Prostate gland (tissue), 2 donors: ENCODE measurements at regions not wholly inside any gene's neighbourhood (a gene's known extent, or its start where the extent isn't known, plus 50 kb on each side); places are given as distances from the start of the nearest gene placed in this dataset.
A peak's percentile ranks its signal among the peaks of the same experiment; 100 is the strongest.

ENCODE experiments used
- DNase-seq: peaks from one replicate; pipeline ENCODE4 v3.0.0-alpha.2; 2019; ENCODE audit warnings: low spot score
- H3K27ac ChIP-seq, 2 donors: fragments of 200-600 bp; sonication (generic); 2 replicates each; pipeline ENCODE4 v1.5.1; 2017 to 2019
- H3K27me3 ChIP-seq: fragments of 200-600 bp; sonication (generic); replicated peaks from 2 replicates; pipeline ENCODE4 v1.5.1; 2019; ENCODE audit not compliant: insufficient read depth
- H3K36me3 ChIP-seq, 2 donors: fragments of 200-600 bp; sonication (generic); 1 replicate in 1 of 2; 2 replicates in 1 of 2; pipeline versions ENCODE4 v1.5.1 to v1.8.1; 2017 to 2019
- H3K4me1 ChIP-seq: fragments of 200-600 bp; sonication (generic); replicated peaks from 2 replicates; pipeline ENCODE4 v1.5.1; 2019
- H3K4me3 ChIP-seq, 2 donors: fragments of 200-600 bp; sonication (generic); 2 replicates each; pipeline ENCODE4 v1.5.1; 2017 to 2019
- H3K9me3 ChIP-seq: fragments of 200-600 bp; sonication (generic); 2 replicates; pipeline ENCODE4 v1.5.1; 2017
- POLR2A ChIP-seq: fragments of 450-650 bp; IDR thresholded peaks from one replicate; pipeline ENCODE4 v1.6.1; 2016; ENCODE audit warnings: antibody characterized with exemption, mild to moderate bottlenecking
- POLR2AphosphoS5 ChIP-seq: sonication (generic); formaldehyde crosslinking; IDR thresholded peaks from one replicate; pipeline ENCODE4 v1.6.1; 2017; ENCODE audit warnings: antibody characterized with exemption
- WGBS: methylation state at CpG from one replicate; pipeline ENCODE4 v1.1.5; 2018; 5-methylcytosine and 5-hydroxymethylcytosine counted together
- intact Hi-C: fragments of 100-400 bp; cut with DNase I; formaldehyde crosslinking; loops from one replicate; pipeline ENCODE4 v1.14.2; 2022
- TF ChIP-seq, protein P1 (sequence below), 4 experiments: fragments of 200-600 bp in 2 of 4; fragments of 450-650 bp in 2 of 4; sonication (generic) in 2 of 4; IDR thresholded peaks; 1 replicate in 3 of 4; 2 replicates in 1 of 4; pipeline ENCODE4 v1.5.1; 2016 to 2019; ENCODE audit warnings: antibody characterized with exemption in 4 of 4, mild to moderate bottlenecking in 2 of 4, moderate library complexity in 2 of 4

DNA sequence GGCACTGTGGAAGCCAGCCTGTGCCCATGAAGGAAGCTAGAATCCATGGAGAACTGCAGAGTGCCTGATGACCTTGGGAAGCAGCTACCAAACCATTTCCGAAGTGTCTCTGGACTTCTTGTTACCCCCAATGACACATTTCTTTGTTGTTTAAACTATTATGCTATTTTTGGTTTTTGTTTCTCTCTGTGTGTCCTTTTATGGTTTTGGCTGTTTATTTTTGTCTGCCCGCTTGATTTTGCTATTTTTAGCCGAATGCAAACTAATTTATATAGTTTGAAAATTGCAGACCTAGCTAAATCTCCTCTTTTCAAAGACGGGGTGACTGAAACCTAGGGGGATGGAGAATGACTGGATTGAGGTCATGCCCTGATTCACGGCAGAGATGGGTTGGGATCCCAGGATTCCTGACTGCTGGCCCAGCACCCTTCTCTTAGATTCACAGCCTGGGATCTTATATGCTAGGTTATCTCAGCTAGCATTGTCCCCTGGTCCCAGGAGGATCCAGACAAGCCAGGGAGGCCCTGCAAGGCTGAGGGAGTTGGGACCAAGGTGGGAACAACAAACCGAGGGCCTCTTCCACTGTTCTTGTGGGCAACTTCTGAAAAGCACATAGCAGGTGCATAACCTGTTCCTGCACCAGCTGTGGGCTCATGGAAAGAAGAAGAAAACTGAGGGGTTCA is 116.3 kb upstream of the HAAO start:
- intact Hi-C loops, result no loop called here
- Histone ChIP-seq H3K27ac (peak overlapping the region; percentile 66 to 72), H3K4me3 (no peak overlapping the region), H3K4me1 (peaks cover 7% of the 10 kb centered on the region), H3K36me3 (no peaks in the 10 kb centered on the region), H3K9me3 (no peaks in the 10 kb centered on the region), H3K27me3 (peaks cover 2% of the 10 kb centered on the region)
- no peak for TF ChIP-seq POLR2A
- TF ChIP-seq POLR2AphosphoS5, result no peak
- TF ChIP-seq, protein P1, sequence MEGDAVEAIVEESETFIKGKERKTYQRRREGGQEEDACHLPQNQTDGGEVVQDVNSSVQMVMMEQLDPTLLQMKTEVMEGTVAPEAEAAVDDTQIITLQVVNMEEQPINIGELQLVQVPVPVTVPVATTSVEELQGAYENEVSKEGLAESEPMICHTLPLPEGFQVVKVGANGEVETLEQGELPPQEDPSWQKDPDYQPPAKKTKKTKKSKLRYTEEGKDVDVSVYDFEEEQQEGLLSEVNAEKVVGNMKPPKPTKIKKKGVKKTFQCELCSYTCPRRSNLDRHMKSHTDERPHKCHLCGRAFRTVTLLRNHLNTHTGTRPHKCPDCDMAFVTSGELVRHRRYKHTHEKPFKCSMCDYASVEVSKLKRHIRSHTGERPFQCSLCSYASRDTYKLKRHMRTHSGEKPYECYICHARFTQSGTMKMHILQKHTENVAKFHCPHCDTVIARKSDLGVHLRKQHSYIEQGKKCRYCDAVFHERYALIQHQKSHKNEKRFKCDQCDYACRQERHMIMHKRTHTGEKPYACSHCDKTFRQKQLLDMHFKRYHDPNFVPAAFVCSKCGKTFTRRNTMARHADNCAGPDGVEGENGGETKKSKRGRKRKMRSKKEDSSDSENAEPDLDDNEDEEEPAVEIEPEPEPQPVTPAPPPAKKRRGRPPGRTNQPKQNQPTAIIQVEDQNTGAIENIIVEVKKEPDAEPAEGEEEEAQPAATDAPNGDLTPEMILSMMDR (IDR thresholded peaks at IDR 0.05), result no peak
- no peak for DNase-seq
- 69% methylated on average over 6 of the region's 6 CpGs for WGBS

DNA sequence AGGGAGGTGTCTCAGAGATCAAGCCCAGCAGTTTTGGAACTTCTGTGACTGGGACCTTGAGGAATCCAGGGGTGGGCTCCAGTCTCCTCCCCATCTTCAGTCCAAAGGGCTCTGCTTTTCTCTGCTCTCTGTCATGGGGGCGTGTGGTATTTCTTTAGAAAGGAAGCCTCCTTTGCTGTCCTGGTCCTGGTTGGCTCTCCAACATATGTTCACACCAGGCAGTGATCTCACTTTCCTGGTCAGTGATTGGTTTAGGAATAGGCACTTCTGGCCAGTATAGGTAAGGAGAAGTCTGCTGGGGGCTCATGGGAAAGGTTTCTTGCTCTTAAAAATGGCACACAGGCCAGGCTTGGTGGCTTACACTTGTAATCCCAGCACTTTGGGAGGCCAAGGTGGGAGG is 115.5 kb upstream of the HAAO start:
- H3K4me3 ChIP-seq, result no peak overlapping the region
- peak overlapping the region; percentile 66 to 72 for H3K27ac ChIP-seq
- peaks cover 2% of the 10 kb centered on the region for H3K27me3 ChIP-seq
- TF ChIP-seq POLR2A (no peak), POLR2AphosphoS5 (no peak)
- TF ChIP-seq, protein P1 (IDR thresholded peaks at IDR 0.05), result no peak
- no peaks in the 10 kb centered on the region for H3K36me3 ChIP-seq
- intact Hi-C loops, result no loop called here
- 93% methylated on average over 1 of the region's 1 CpG for WGBS
- peaks cover 7% of the 10 kb centered on the region for H3K4me1 ChIP-seq
- H3K9me3 ChIP-seq, result no peaks in the 10 kb centered on the region
- no peak for DNase-seq

DNA sequence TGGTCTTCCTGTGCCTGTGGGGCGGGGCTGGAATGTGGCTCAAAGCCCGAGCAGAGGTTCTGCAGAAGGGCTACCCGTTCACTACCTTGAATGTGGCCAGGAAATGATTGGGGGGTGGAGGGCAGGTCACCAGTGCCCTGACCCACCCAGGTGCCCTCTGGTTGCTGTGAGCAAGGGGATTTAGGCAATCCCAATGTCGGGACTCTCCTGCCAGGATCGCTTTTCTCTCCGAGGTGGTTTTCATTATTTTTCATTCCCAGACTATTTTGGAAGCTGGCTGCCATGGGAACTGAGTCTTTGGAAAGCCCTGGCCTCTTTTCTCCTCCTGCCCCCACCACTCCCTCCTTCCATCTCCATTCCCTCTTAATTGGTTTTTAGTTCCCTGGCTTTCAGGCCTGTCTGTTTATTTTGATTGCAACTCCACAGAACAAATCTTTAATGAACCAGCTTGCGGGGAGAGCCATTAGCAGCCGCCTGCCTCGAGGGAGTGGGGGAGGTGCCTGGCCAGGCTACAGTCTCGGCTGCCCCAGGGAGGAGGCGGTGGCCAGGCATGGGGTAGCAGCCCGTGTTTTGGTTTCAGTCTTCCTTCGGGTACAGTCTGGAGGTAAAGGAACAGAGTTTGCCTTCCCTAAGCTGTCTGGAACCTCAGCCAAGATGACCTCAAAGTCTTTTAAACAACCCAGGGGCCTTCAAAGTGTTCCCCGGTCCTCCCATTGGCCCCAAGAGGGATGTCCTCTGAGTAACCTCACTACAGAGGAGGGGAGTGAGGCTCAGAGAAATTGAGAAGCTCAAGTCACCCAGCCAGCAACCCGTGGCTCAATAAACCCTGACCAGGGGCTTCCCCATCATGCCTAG is 114.4 kb upstream of the HAAO start:
- Histone ChIP-seq H3K4me3 (no peak overlapping the region), H3K27ac (peak overlapping the region; percentile 66 to 72), H3K9me3 (no peaks in the 10 kb centered on the region), H3K4me1 (peaks cover 7% of the 10 kb centered on the region), H3K36me3 (no peaks in the 10 kb centered on the region), H3K27me3 (peaks cover 2% of the 10 kb centered on the region)
- DNase-seq, result no peak
- TF ChIP-seq, protein P1 (IDR thresholded peaks at IDR 0.05), result peak in 1 of 4 experiments; percentile 14
- no peak for TF ChIP-seq POLR2A
- TF ChIP-seq POLR2AphosphoS5, result peak; percentile 64
- intact Hi-C loops, result no loop called here
- 11% methylated on average over 15 of the region's 15 CpGs for WGBS

DNA sequence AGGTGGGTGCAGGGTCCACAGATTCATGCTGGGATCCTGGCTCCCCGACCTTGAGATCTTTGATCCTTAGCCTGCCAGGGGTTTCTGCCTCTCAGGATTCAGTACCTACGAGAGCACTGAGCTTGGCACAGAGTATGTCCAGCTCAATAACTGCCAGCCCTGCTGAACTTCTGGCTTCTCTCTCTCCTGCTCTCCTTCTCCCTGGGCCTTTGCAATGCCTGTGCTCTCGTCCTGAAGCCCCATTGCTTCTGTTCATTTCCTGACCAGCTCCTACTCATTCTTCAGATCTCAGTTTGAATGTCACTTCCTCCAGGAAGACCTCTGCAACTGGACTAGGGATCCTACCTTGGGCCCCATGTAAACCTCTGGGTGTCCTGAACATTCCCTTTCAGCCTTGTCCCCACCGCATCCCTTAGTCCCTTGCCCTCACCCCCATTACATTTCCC is 113.8 kb upstream of the HAAO start:
- TF ChIP-seq POLR2AphosphoS5, result no peak
- no peak for TF ChIP-seq POLR2A
- TF ChIP-seq, protein P1 (IDR thresholded peaks at IDR 0.05), result no peak
- Histone ChIP-seq H3K4me3 (no peak overlapping the region), H3K27me3 (peaks cover 2% of the 10 kb centered on the region), H3K4me1 (peaks cover 6% of the 10 kb centered on the region), H3K27ac (peak overlapping the region; percentile 66 to 72), H3K36me3 (no peaks in the 10 kb centered on the region), H3K9me3 (no peaks in the 10 kb centered on the region)
- 39% methylated on average over 4 of the region's 4 CpGs for WGBS
- DNase-seq, result no peak
- intact Hi-C loops, result no loop called here
